ENCODE measurements at regions not wholly inside any gene's neighbourhood (a gene's known extent, or its start where the extent isn't known, plus 50 kb on each side); places are given as distances from the start of the nearest gene placed in this dataset.
"Not testable (repeated sequence)": the region's sequence is repeated elsewhere in the genome, so short reads cannot be mapped to it uniquely, and the experiment has no call there.

DNA sequence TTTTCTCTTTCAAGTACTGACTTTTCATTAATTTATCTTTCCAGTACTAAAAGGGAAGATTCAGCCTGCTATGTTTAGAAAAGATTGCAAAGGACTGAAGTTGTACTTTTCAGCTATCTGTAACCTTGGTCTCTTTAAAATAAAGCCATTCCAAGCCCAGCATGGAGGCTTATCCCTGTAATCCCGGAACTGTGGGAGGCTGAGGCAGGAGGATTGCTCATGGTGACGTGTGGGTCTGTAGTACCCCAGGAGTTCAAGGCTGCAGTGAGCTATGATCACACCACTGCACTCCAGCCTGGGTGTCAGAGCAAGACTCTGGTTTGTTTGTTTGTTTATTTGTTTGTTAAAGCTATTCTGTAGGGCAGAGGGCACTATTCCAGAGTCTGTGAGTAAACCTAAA lies 50.6 kb upstream of the TMEM170B start:
- no peak for DNase-seq

DNA sequence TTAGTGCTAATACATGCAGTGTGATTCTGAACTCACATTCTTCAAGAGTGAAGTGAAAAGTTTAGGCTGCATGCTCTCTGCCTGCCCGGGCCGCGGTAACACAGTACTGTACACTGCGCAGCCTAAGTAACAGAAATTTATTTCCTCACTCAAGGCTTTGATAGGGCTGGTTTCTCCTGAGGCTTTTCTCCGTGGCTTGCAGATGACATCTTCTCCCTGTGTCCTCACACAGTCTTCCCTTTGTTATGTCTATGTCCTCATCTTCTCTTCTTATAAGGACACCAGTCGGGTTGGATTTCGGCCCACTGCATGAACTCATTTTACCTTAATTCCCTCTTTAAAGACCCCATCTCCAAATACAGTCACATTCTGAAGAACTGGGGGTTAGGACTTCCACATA lies 51.1 kb upstream of the TMEM170B start:
- no peak for DNase-seq

DNA sequence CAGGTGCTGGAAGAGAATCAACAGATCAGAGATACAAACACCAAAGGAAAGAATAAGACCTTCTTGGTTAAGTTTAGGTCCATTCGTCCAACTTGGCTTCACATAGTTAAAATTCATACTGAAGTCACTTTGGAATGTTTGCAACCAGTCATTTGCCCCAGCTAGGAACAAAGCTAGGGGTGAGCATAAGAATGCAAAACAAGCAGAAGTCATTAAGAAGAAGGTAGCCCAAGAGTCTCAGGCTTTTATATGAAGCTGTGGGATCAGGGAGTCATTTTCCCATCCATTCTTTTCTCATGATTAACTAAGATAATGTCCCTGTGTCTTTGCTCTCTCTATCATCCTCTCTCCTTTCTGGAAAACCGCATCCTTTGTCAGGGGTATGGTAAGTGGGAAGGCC lies 51.5 kb upstream of the TMEM170B start:
- no peak for DNase-seq

DNA sequence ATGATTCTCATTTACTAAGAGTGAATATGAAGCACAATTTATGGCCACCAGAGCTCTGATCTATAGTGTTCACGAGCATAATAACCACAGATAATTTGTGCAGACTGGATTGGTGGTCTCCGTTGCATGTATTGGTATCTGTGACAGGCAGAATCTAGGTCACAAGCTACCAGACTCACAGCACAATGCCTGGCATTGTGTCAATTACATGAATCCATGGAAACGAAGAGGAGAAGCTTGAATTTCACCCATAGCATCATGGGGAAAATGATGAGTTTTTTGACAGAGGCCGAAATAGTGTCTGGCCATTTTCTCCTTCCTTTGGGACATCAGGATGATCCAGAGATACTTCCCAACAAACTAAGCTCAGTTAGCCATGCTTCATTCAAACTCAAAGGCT lies 52.3 kb upstream of the TMEM170B start:
- DNase-seq, result no peak

DNA sequence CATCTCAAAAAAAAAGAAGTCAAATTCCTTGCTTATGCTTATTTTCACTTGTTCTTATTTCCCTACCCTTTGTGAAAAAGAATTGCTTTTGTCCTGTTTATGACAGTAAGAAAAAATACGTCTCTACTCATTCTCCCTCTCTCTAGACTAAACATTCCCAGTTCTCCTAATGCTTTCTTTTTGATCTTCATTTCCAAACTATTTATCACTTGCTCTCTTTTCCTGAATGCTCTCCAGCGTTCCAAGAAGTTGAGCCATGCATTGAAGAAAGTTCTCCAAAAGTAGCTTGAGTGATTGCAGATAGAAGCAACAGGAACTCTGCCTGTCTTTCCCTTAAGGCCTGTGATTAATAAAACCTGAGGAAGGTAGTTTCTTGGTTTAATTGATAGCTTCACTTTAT lies 53.1 kb upstream of the TMEM170B start:
- no peak for DNase-seq

DNA sequence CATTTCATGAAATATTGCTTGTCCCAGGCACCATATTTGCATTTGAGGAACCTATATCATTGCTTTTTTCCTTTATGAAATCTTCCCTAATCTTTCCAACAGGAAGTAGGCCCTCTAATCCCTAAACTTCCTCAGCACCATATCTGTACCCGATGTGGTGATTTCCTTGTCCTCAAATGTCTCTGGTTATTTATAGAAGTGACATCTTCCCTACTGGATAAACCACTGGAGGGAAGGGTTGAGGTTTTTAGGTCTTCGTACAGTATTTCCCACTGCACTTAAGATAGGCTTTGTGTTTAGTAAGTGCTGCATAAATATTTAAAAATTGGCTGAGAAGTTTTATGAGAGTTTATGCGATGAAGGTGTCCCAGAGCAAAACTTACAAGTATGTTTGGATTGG lies 54.9 kb upstream of the TMEM170B start:
- no peak for DNase-seq

DNA sequence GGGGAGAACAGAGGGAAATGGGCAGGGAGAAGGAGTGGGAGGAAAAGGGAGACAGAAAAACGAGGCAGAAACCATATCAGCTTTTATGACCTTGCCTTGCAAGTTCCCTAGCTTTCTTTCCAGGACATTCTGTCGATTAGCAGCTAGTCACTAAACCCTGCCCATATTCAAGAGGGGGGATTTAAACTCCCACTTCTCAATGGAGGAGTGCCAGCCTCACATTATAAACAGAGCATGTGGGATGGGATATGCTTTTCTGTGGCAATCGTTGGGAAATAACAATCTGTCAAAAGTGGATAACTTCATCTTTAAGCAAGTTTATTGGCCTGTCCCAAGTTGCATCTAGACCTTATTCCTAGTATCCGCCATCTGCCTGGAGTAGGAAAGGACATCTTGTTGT lies 57.0 kb upstream of the TMEM170B start:
- DNase-seq, result no peak

DNA sequence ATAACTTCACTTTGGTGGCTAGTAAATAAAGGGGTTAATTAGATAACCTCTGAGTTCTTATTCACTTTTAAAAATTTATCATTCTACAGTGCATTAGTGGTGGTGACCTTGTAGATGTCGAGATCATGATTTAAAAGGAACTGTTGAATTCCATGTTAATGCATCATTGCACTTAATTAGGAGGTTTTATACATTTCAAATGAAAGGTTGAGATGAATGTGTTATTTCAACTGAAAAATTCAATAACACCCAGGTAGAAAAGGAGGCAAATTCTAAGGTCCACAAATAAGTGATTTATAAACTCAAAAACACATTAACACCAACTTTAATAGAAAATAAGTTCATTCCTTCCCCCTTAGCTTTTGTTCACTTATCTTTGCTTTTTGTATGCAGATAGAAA lies 58.3 kb upstream of the TMEM170B start:
- DNase-seq, result no peak

DNA sequence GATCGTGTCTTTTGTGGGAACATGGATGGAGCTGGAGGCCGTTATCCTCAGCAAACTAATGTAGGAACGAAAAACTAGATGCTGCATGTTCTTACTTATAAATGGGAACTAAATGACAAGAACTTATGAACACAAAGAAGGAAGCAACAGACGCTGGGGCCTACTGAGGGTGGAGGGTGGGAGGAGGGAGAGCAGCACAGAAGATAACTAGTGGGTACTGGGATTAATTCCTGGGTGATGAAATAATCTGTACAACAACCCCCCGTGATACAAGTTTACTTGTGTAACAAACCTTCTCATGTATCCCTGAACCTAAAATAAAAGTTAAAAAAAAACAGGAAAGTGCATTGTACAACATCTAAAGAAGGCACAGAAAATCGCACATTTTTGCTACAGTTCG lies 59.0 kb upstream of the TMEM170B start:
- no peak for DNase-seq

DNA sequence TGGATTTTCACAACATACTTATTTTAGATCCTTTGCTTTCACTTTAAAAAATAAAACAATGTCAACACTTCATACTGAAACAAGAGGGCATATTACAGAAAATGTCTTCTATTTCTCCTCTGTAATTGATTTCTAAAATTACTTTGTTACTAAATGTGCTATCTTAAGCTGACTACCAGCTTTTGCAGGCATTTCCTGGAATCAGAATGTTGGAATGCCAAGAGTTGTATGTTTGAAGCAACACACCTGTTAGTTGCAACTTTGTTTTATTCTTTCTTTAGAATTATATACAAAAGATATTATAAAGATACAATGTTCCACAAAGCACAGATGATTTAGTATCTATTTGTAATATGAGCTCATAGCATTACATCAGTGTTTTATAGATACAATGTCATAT lies 62.5 kb upstream of the TMEM170B start:
- no peak for DNase-seq

DNA sequence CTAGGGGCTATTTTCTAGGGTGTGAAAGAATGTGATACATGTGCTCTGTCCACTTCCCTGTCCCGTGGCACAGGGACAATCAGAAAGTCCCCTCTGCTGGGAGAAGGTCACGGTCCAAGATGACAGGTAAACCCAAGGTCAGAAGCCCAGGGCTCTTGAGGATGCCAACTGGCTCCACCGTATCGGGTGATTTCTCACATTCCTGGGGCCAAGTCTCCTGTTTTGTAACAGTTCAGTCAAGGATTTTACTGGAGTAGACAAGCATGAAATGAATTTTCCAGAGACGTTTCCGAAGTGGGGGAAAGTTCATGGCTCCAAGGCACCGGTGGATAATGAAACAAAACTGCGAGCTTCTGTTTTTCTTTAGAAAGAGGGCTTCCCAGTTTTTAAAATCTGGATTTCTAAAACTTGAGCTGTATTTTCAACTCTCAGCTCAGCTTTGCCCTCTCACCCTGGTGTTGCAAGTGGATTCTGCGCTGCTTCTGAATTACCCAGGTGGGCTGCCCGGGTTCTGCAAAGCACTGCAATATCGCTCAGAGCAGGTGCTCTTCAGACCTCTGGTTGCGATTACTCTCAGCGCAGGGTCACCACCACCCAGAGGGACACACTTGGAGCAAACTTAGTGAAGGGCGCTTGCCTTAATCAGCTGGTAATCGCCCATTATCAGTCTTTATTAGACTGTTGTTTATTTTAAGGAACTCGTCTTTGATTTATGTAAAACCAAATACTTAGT lies 64.4 kb upstream of the TMEM170B start:
- no peak for DNase-seq

DNA sequence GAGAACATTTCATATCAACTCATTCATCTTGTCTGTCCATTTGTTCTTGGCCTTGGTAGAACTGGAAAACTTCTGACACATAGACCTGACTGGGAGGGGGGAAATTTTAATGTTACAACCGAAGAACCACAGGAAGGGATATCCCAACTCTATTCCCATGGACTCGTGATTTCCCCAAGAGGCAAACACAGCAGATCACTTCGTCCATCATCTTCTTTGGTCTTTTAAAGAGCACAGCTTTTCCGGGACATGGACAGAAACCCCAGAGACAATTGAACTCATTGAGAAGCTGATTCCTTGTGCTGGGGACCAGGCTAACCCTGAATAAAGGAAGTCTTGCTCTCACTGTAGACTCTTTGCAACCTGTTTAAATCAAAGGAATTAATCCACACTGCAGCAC lies 66.3 kb upstream of the TMEM170B start:
- no peak for DNase-seq

DNA sequence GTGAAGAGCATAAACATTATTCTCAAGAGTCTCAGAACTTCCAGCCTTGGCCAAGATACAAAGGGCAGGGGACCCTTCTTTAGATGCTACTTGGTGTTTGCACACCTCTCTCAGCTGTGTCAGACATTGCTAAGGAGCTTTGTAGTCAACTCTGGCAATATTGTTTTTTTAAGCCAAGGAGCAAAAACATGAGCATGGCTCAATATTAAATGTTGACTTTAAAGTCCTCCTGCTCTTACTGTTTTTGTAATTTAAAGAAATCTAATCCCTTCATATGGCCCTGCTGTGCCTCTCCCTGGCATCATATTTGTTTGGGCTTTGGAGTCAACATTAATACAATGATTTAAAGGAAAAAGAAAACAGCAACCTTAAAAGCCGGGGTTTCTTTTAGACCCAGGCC lies 67.9 kb upstream of the TMEM170B start:
- DNase-seq, result no peak

DNA sequence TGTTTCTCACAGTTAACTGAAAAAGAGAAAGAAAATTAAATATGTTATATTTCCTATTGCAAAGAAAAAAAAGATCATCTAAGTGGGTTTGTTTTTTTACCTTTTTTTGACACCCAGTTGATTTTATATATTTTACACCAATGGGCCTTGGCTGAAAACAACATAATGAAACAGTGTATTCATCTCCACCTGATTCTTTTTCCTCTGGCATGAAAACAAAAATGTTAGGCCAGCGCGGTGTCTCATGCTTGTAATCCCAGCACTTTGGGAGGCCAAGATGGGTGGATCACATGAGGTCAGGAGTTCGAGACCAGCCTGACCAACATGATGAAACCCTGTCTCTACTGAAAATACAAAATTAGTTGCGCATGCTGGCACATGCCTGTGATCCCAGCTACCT lies 69.3 kb upstream of the TMEM170B start:
- DNase-seq, result not testable (repeated sequence)

DNA sequence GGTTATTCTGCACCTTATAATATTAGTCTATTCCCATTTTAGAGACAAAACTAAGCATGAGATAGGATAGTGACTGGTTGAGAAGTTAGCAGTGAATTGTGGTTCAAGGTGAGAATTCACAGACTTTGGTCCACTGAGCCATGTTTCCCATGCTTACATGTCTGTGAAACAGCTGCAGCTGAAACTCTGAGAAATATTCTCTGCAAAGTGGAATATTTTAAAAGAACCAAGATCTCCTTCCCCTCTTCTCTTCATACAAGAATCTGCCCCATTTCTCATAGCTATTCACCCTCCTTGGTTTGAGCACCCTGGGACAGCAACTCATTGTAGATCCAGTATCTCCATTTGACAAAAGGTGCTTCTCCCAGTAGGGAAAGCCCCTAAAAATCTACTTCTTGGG lies 70.2 kb upstream of the TMEM170B start:
- no peak for DNase-seq

DNA sequence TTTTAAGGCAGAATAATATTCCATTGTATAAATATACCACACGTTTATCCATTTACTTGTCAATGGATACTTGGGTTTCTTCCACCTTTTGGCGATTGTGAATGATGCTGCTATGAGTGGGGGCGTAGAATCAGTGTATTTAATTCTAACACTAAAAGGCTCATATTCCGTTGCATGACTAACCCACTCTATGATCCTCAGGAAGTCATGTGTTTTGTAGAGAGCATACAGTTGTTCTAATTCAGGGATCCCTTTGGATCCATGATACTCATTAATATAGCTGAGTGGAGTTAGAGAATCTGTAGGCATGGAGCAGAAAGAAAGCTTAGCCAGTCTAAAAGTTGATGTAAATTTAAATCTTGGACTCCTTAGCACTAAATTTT lies 74.2 kb upstream of the TMEM170B start:
- DNase-seq, result no peak

DNA sequence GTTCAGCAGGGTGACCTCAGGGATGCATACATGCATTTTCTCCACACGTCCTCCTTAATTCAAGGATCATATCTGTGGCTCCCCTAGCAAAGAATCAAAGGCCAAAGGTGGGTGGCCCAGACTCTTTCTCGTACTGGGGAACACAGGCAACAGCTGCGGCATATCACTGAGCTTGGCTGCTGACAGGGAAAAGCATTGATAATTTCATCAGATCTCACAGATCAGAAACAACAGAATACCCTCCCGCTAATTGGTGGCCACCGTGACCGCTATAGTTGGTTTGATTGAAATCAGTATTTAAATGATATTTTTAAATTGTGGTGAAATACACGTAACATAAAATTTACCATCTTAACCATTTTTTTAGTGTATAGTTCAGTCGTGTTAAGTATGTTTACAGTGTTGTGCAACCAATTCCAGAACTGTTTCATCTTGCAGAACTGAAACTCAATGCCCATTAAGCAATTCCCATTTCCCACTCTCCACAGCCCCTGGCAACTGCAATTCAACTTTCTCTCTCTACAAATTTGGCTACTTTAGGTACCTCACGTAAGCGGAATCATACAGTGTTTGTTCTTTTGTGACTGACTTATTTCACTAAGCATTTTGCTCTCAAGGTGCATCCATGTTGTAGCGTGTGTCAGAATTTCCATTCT lies 74.7 kb upstream of the TMEM170B start:
- no peak for DNase-seq

DNA sequence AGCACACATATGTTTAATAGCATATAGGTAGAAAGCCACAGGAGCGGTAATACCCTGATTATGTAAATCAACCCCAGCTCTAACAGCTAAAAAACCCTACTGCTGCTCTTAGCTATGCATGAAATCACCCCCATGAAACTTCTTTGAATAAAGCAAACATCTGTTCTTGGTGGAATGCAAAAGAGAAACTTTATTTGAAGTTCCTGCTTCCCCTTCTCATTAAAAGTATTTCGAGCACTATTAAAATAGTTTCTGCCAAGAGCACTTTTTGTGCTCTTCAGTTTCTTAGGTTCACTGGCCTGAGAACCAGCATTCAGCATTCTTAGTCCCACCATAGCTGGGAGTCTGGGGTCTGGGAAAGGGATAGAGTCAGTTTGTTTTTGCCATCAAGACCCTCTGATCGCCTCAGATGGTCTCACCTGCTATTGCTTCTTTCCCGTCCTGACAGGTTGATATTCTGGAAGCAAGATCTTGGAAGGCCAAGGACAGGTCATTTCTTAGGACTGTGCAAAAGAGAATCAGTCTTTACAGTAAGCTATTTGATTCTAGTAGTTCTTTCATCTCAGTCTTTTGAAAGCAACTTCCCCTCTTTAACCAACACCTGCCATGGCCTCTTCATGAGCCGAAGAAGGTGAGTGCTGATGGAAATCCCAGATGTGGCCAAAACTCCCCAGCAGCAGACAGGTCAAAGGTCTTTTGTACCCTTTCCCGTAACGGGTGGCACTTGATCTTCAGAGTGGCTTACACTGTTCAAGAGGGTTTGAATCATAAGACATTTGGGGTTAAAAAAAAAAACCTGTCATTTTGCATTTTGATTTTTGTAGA lies 76.5 kb upstream of the TMEM170B start:
- no peak for DNase-seq

DNA sequence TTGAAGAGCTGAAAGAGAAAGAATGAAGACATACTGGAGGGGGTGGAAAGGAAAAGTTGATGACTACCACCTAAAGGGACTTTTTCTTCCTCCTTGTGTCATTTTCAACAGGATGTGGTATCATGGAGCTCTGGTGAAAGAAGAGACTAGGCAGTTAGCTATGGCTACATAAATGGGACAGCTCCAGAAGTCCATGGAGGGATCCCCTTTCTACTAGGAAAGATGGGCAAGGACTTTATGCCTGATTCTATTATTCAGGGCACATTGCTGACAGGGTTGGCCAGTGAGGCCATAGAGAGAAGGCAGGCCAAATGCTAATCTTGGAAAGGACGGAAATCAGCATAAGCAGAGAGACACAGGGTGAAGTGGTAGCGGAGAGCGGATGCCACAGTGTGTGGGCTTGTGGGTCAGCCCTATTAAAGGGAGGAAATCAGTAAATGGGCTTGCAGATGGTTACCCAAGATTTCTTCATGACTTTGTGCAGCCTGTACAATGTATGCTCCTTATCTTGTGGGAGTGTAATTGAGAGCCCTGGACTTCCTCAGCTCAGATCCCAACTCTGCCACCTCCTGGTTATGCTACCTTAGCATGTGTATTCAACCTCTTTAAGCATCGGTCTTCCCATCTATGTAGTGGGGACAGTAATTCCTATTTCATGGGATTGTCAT lies 77.4 kb upstream of the TMEM170B start:
- DNase-seq, result no peak

DNA sequence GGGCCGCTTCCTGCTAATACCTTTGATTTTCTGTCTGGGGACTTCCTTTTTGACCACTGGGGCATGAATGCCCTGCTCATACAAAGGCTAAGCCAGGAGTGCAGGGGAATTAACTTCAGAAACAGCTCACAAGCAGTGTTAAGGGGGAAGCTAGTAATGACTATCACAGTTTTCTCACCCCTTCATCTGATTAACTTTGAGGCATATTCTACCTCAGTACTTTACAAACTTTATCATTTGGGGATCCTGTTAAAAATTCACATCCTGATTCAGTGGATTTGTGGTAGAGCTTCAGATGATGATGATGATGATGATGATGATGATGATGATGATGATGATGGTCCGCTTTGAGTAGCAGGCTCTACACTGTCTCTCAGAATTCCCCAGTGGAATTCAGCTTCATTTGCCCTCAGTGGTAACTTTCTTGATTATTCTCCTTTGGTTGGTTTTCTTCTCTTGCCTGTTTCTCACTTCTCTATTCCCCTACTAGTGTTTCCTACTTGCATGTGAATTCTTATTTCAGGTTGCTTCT lies 78.4 kb upstream of the TMEM170B start:
- no peak for DNase-seq

DNA sequence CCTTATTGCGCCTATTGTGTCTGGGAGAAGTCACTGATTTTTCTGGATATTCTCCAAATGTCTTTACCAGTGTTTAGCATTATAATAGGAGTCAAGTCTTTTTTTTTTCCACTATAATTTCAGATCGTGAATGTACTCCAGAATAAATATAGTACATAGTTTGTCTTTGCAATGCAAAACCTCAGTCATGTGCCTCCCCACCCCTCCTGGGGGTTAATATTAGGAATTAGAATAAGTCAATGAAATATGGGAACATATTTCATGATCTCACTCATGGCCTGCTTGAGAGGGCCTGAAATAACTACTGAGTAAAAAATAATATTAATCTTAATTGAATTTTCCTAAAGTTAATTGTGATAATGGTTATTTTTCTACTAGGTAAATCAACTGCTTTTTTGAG lies 79.0 kb upstream of the TMEM170B start:
- DNase-seq, result no peak

DNA sequence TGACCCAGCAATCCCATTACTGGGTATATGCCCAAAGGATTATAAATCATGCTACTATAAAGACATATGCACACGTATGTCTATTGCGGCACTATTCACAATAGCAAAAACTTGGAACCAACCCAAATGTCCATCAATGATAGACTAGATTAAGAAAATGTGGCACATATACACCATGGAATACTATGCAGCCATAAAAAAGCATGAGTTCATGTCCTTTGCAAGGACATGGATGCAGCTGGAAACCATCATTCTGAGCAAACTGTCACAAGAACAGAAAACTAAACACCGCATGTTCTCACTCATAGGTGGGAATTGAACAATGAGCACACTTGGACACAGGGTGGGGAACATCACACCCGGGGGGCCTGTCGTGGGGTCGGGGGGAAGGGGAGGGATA lies 80.1 kb upstream of the TMEM170B start:
- DNase-seq, result not testable (repeated sequence)

DNA sequence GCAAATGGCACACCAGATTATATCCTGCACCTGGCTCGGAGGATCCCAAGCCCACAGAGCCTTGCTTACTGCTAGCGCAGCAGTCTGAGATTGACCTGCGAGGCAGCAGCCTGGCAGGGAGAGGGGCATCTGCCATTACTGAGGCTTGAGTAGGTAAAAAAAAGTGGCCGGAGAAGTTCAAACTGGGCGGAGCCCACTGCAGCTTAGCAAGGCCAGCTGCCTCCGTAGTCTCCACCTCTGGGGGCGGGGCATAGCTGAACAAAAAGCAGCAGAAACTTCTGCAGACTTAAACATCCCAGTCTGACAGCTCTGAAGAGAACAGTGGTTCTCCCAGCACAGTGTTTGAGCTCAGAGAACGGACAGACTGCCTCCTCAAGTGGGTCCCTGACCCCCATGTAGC lies 85.4 kb upstream of the TMEM170B start:
- DNase-seq, result not testable (repeated sequence)

Data from T-helper 9 cell (primary cell).